Ureter (tissue), 1 donor: ENCODE measurements at regions not wholly inside any gene's neighbourhood (a gene's known extent, or its start where the extent isn't known, plus 50 kb on each side); places are given as distances from the start of the nearest gene placed in this dataset.
"Not testable (repeated sequence)": the region's sequence is repeated elsewhere in the genome, so short reads cannot be mapped to it uniquely, and the experiment has no call there.

Experiments
- DNase-seq: peaks from one replicate; pipeline ENCODE4 v3.0.0-alpha.2; 2020; ENCODE audit warnings: low spot score
- donor health status: DM: yes; HTN: yes; CAD: no.

GRCh38 chr9:87372356-87372851, 125.3 kb upstream of the DAPK1 start:
- DNase-seq: no peak

GRCh38 chr9:87374023-87374919, 123.4 kb upstream of the DAPK1 start:
- DNase-seq: not testable (repeated sequence)

GRCh38 chr9:87375397-87376073, 122.1 kb upstream of the DAPK1 start:
- DNase-seq: no peak

GRCh38 chr9:87378676-87379075, 119.0 kb upstream of the DAPK1 start:
- no peak for DNase-seq

- no peak for DNase-seq
Measured at GRCh38 chr9:87379300-87379699, 118.4 kb upstream of the DAPK1 start.

GRCh38 chr9:87381050-87381711, 116.5 kb upstream of the DAPK1 start:
- DNase-seq: no peak

- DNase-seq: no peak
Measured at GRCh38 chr9:87381746-87382145, 115.9 kb upstream of the DAPK1 start.

- DNase-seq: no peak
Measured at GRCh38 chr9:87382900-87383299, 114.8 kb upstream of the DAPK1 start.

GRCh38 chr9:87383344-87384150, 114.1 kb upstream of the DAPK1 start:
- DNase-seq: no peak

GRCh38 chr9:87386490-87387025, 111.1 kb upstream of the DAPK1 start:
- DNase-seq: no peak

GRCh38 chr9:87387351-87388011, 110.2 kb upstream of the DAPK1 start:
- no peak for DNase-seq

GRCh38 chr9:87388708-87389107, 109.0 kb upstream of the DAPK1 start:
- DNase-seq: not testable (repeated sequence)

- no peak for DNase-seq
Measured at GRCh38 chr9:87389936-87390335, 107.7 kb upstream of the DAPK1 start.

GRCh38 chr9:87390361-87390760, 107.3 kb upstream of the DAPK1 start:
- DNase-seq: no peak

GRCh38 chr9:87392086-87392485, 105.6 kb upstream of the DAPK1 start:
- DNase-seq: no peak

- DNase-seq: no peak
Measured at GRCh38 chr9:87393706-87394230, 103.9 kb upstream of the DAPK1 start.

GRCh38 chr9:87395804-87396479, 101.7 kb upstream of the DAPK1 start:
- no peak for DNase-seq

- DNase-seq: no peak
Measured at GRCh38 chr9:87401681-87402080, 96.0 kb upstream of the DAPK1 start.

GRCh38 chr9:87402537-87402936, 95.1 kb upstream of the DAPK1 start:
- no peak for DNase-seq
